GM23338 (cell line): ENCODE measurements at regions not wholly inside any gene's neighbourhood (a gene's known extent, or its start where the extent isn't known, plus 50 kb on each side); places are given as distances from the start of the nearest gene placed in this dataset.
A peak's percentile ranks its signal among the peaks of the same experiment; 100 is the strongest.

Experiments used
- ATAC-seq: fragments of 200-7000 bp; cut with Tn5 transposase; 3 replicates; pipeline ENCODE4 v1.9.1; 2020
- DNase-seq: peaks from one replicate; pipeline ENCODE4 v3.0.0-alpha.2; 2015; ENCODE audit warnings: low spot score
- H2AFZ ChIP-seq: fragments of 200-600 bp; sonication (generic); 2 replicates; pipeline ENCODE4 v1.8.0; 2016; ENCODE audit warnings: antibody characterized with exemption, mild to moderate bottlenecking, moderate library complexity
- H3F3A ChIP-seq: fragments of 200-600 bp; sonication (generic); replicated peaks from 2 replicates; pipeline ENCODE4 v1.8.0; 2017; ENCODE audit warnings: antibody characterized with exemption, mixed run types, low read depth
- H3K27ac ChIP-seq: fragments of 200-600 bp; sonication (generic); 2 replicates; pipeline ENCODE4 v1.6.1; 2016; ENCODE audit warnings: low read depth
- H3K27me3 ChIP-seq: fragments of 200-600 bp; sonication (generic); 2 replicates; pipeline ENCODE4 v1.8.0; 2016; ENCODE audit warnings: mild to moderate bottlenecking, mixed run types, moderate library complexity; ENCODE audit not compliant: insufficient read depth
- H3K36me3 ChIP-seq: fragments of 200-600 bp; sonication (generic); 2 replicates; pipeline ENCODE4 v1.8.0; 2016; ENCODE audit warnings: mild to moderate bottlenecking; ENCODE audit not compliant: insufficient read depth
- H3K4me1 ChIP-seq: fragments of 200-600 bp; sonication (generic); 2 replicates; pipeline ENCODE4 v1.8.0; 2016; ENCODE audit warnings: mild to moderate bottlenecking, moderate library complexity; ENCODE audit not compliant: insufficient read depth
- H3K4me2 ChIP-seq: fragments of 200-600 bp; sonication (generic); 2 replicates; pipeline ENCODE4 v1.7.1; 2017; ENCODE audit warnings: mixed run types
- H3K4me3 ChIP-seq: fragments of 200-600 bp; sonication (generic); 2 replicates; pipeline ENCODE4 v1.6.1; 2016; ENCODE audit warnings: mixed run types
- H3K79me2 ChIP-seq: fragments of 200-600 bp; sonication (generic); replicated peaks from 2 replicates; pipeline ENCODE4 v1.8.0; 2017; ENCODE audit warnings: mild to moderate bottlenecking; ENCODE audit not compliant: insufficient read depth
- H3K9me2 ChIP-seq: fragments of 200-600 bp; sonication (generic); 2 replicates; pipeline ENCODE4 v1.8.0; 2017; ENCODE audit not compliant: insufficient read depth
- H4K20me1 ChIP-seq: fragments of 200-600 bp; sonication (generic); replicated peaks from 2 replicates; pipeline ENCODE4 v1.8.0; 2017; ENCODE audit warnings: mild to moderate bottlenecking; ENCODE audit not compliant: insufficient read depth
- H3K27ac Mint-ChIP-seq: 2 replicates; pipeline ENCODE4 v1.8.0; 2020; ENCODE audit warnings: inconsistent platforms, mild to moderate bottlenecking, moderate library complexity, mixed read lengths
- H3K27me3 Mint-ChIP-seq: 3 replicates; pipeline ENCODE4 v1.8.0; 2022; ENCODE audit warnings: low read depth, mild to moderate bottlenecking, moderate library complexity, mixed read lengths, inconsistent platforms; ENCODE audit not compliant: insufficient read depth, poor library complexity
- H3K36me3 Mint-ChIP-seq: 3 replicates; pipeline ENCODE4 v1.8.0; 2021; ENCODE audit warnings: low read depth, mild to moderate bottlenecking, inconsistent platforms, moderate library complexity, mixed read lengths
- H3K4me1 Mint-ChIP-seq: 3 replicates; pipeline ENCODE4 v1.8.0; 2020; ENCODE audit warnings: mild to moderate bottlenecking, inconsistent platforms, mixed read lengths
- H3K4me3 Mint-ChIP-seq: 3 replicates; pipeline ENCODE4 v1.8.0; 2021; ENCODE audit warnings: moderate library complexity, mild to moderate bottlenecking, inconsistent platforms, mixed read lengths
- H3K9me3 Mint-ChIP-seq: 3 replicates; pipeline ENCODE4 v1.8.0; 2020; ENCODE audit warnings: moderate library complexity, mild to moderate bottlenecking, inconsistent platforms, mixed read lengths
- CREB1 ChIP-seq: fragments of 250-450 bp; sonication (Bioruptor Pico); IDR thresholded peaks from 2 replicates; pipeline ENCODE4 v1.5.0; 2020; ENCODE audit warnings: low read depth, mild to moderate bottlenecking, moderate library complexity
- ETS1 ChIP-seq: IDR thresholded peaks from 2 replicates; pipeline ENCODE4 v1.6.1; 2016; ENCODE audit warnings: antibody characterized with exemption
- EZH2 ChIP-seq: fragments of 200-600 bp; sonication (generic); IDR thresholded peaks from one replicate; pipeline ENCODE4 v1.8.0; 2017; ENCODE audit warnings: antibody characterized with exemption, mild to moderate bottlenecking, low read depth; ENCODE audit not compliant: unreplicated experiment
- JUNB ChIP-seq: IDR thresholded peaks from one replicate; pipeline ENCODE4 v1.6.1; 2016; ENCODE audit warnings: antibody characterized with exemption; ENCODE audit not compliant: unreplicated experiment
- NANOG ChIP-seq: IDR thresholded peaks from 2 replicates; pipeline ENCODE4 v1.6.1; 2016; ENCODE audit warnings: antibody characterized with exemption, borderline replicate concordance
- POLR2AphosphoS5 ChIP-seq: IDR thresholded peaks from 2 replicates; pipeline ENCODE4 v1.6.1; 2016; ENCODE audit warnings: antibody characterized with exemption, low read depth
- REST ChIP-seq: IDR thresholded peaks from one replicate; pipeline ENCODE4 v1.6.1; 2018; ENCODE audit warnings: antibody characterized with exemption; ENCODE audit not compliant: unreplicated experiment
- STAT1 ChIP-seq: IDR thresholded peaks from one replicate; pipeline ENCODE4 v1.6.1; 2016; ENCODE audit warnings: antibody characterized with exemption; ENCODE audit not compliant: unreplicated experiment
- ZNF114 ChIP-seq: fragments of 250-450 bp; sonication (Bioruptor Pico); IDR thresholded peaks from 2 replicates; pipeline ENCODE4 v1.5.0; 2020; ENCODE audit warnings: mild to moderate bottlenecking, moderate library complexity
- ZNF331 ChIP-seq: fragments of 250-450 bp; sonication (Bioruptor Pico); IDR thresholded peaks from 2 replicates; pipeline ENCODE4 v1.5.0; 2020; ENCODE audit warnings: low read depth, mild to moderate bottlenecking, moderate library complexity
- ZNF462 ChIP-seq: fragments of 250-450 bp; sonication (Bioruptor Pico); IDR thresholded peaks from 2 replicates; pipeline ENCODE4 v1.5.0; 2020; ENCODE audit warnings: mild to moderate bottlenecking, moderate library complexity
- TF ChIP-seq, protein P1 (sequence below), 2 experiments: fragments of 200-600 bp in 1 of 2; sonication (generic) in 1 of 2; conservative IDR thresholded peaks; 2 replicates each; pipeline versions ENCODE4 v1.5.1 to v1.6.1; 2016 to 2017; ENCODE audit warnings: antibody characterized with exemption in 2 of 2, low read depth in 2 of 2, mild to moderate bottlenecking in 2 of 2, moderate library complexity in 1 of 2

DNA sequence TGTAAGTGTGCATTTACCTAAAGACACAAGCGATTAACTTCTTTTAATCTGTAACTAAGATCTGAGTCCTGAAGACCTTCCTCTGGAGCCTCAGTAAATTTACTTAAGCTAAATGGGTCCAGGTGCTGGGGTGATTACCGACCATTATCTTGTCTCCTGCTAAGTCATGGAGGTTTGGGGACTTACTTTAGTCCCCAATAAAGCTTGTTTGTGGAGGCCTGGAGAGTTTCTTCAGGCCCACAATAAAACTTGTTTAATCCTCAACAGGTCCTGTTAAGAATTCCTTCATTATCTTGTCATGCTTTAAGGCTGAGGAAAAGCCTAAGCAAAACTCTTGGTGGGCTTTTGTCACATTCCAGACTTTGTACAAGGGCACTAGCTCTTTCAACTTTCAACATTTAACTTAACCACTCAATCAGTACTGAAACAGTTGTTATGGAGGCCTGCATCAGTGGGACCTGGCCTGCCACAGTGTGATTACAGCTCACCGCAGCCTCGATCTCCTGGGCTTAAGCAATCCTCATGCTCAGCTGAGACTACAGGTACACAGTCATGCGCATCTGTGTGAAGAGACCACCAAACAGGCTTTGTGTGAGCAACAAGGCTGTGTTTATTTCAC, 84.0 kb downstream of the FMO4 start:
- ATAC-seq = no peak
- Mint-ChIP-seq H3K9me3 (peaks cover 3% of the 10 kb centered on the region; the same call in 1 of the 3 replicates), H3K27me3 (peaks cover 1% of the 10 kb centered on the region), H3K4me3 (no peak overlapping the region), H3K4me1 (peaks cover 7% of the 10 kb centered on the region), H3K27ac (no peak overlapping the region), H3K36me3 (no peaks in the 10 kb centered on the region)
- Histone ChIP-seq H3K4me1 (peaks cover 3% of the 10 kb centered on the region; the same call in 1 of the 2 replicates), H3K79me2 (no peaks in the 10 kb centered on the region), H3K36me3 (no peaks in the 10 kb centered on the region), H3K27ac (no peak overlapping the region), H4K20me1 (no peaks in the 10 kb centered on the region), H3K9me2 (peaks cover 8% of the 10 kb centered on the region), H2AFZ (peak overlapping the region; percentile 83), H3K27me3 (no peaks in the 10 kb centered on the region), H3F3A (no peaks in the 10 kb centered on the region), H3K4me3 (no peak overlapping the region), H3K4me2 (no peak overlapping the region)
- TF ChIP-seq ZNF462 (CRISPR knock-in tag) = no peak
- no peak for TF ChIP-seq NANOG
- TF ChIP-seq ETS1 = no peak
- no peak for TF ChIP-seq POLR2AphosphoS5
- no peak for TF ChIP-seq ZNF114 (CRISPR knock-in tag)
- TF ChIP-seq EZH2 = no peak
- TF ChIP-seq JUNB = no peak
- no peak for TF ChIP-seq STAT1
- TF ChIP-seq, protein P1, sequence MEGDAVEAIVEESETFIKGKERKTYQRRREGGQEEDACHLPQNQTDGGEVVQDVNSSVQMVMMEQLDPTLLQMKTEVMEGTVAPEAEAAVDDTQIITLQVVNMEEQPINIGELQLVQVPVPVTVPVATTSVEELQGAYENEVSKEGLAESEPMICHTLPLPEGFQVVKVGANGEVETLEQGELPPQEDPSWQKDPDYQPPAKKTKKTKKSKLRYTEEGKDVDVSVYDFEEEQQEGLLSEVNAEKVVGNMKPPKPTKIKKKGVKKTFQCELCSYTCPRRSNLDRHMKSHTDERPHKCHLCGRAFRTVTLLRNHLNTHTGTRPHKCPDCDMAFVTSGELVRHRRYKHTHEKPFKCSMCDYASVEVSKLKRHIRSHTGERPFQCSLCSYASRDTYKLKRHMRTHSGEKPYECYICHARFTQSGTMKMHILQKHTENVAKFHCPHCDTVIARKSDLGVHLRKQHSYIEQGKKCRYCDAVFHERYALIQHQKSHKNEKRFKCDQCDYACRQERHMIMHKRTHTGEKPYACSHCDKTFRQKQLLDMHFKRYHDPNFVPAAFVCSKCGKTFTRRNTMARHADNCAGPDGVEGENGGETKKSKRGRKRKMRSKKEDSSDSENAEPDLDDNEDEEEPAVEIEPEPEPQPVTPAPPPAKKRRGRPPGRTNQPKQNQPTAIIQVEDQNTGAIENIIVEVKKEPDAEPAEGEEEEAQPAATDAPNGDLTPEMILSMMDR (conservative IDR thresholded peaks at IDR 0.05; ENCODE audit: low read depth in 2 of 2) = no peak
- TF ChIP-seq ZNF331 (CRISPR knock-in tag) = no peak
- TF ChIP-seq REST = no peak
- no peak for TF ChIP-seq CREB1 (CRISPR knock-in tag)
- DNase-seq = no peak
